Neural cell (in vitro differentiated cells): ENCODE measurements at regions not wholly inside any gene's neighbourhood (a gene's known extent, or its start where the extent isn't known, plus 50 kb on each side); places are given as distances from the start of the nearest gene placed in this dataset.

Experiments
- H2AFZ ChIP-seq: fragments of 200-600, 300-800 bp; sonication (generic), shearing (Covaris generic); 2 replicates; pipeline ENCODE4 v1.6.0; 2014; ENCODE audit warnings: low read depth, mild to moderate bottlenecking, antibody characterized with exemption, low read length, moderate library complexity
- H3F3A ChIP-seq: fragments of 200-600 bp; shearing (Covaris generic); 2 replicates; pipeline ENCODE4 v1.6.1; 2016; ENCODE audit warnings: mild to moderate bottlenecking, moderate library complexity, mixed read lengths, antibody characterized with exemption, low read length; ENCODE audit not compliant: insufficient read depth, poor library complexity, severe bottlenecking
- H3K27ac ChIP-seq: fragments of 200-600, 300-800 bp; sonication (generic), shearing (Covaris generic); 2 replicates; pipeline ENCODE4 v1.5.1; 2014; ENCODE audit warnings: mild to moderate bottlenecking, low read length, moderate library complexity
- H3K27me3 ChIP-seq: fragments of 300-800, 200-600 bp; sonication (generic), shearing (Covaris generic); 2 replicates; pipeline ENCODE4 v1.6.0; 2014; ENCODE audit warnings: mild to moderate bottlenecking, low read depth, low read length, moderate library complexity; ENCODE audit not compliant: insufficient read depth
- H3K36me3 ChIP-seq: fragments of 300-800, 200-600 bp; sonication (generic), shearing (Covaris generic); 2 replicates; pipeline ENCODE4 v1.5.1; 2014; ENCODE audit warnings: mild to moderate bottlenecking, antibody characterized with exemption, low read length, moderate library complexity; ENCODE audit not compliant: insufficient read depth
- H3K4me2 ChIP-seq: fragments of 300-800, 200-600 bp; sonication (generic), shearing (Covaris generic); 2 replicates; pipeline ENCODE4 v1.6.0; 2014; ENCODE audit warnings: mild to moderate bottlenecking, low read length
- H3K4me3 ChIP-seq: fragments of 300-800, 200-600 bp; sonication (generic), shearing (Covaris generic); 2 replicates; pipeline ENCODE4 v1.5.1; 2014; ENCODE audit warnings: mild to moderate bottlenecking, low read length, moderate library complexity
- H3K79me2 ChIP-seq: fragments of 200-600 bp; shearing (Covaris generic); replicated peaks from 2 replicates; pipeline ENCODE4 v1.6.0; 2014; ENCODE audit warnings: mild to moderate bottlenecking, low read length, moderate library complexity; ENCODE audit not compliant: insufficient read depth
- H3K9ac ChIP-seq: fragments of 300-800, 200-600 bp; sonication (generic), shearing (Covaris generic); 2 replicates; pipeline ENCODE4 v1.6.1; 2016; ENCODE audit warnings: mild to moderate bottlenecking, low read length, mixed read lengths
- H3K9me2 ChIP-seq: fragments of 200-600 bp; shearing (Covaris generic); 2 replicates; pipeline ENCODE4 v1.6.1; 2016; ENCODE audit warnings: mild to moderate bottlenecking, low read length, mixed read lengths; ENCODE audit not compliant: insufficient read depth
- H3K9me3 ChIP-seq: fragments of 200-600, 300-800 bp; sonication (generic), shearing (Covaris generic); 2 replicates; pipeline ENCODE4 v1.6.1; 2016; ENCODE audit warnings: mild to moderate bottlenecking, mixed run types, low read length, moderate library complexity, mixed read lengths
- H4K20me1 ChIP-seq: fragments of 200-600 bp; shearing (Covaris generic); 2 replicates; pipeline ENCODE4 v1.6.1; 2016; ENCODE audit warnings: mild to moderate bottlenecking, mixed run types; ENCODE audit not compliant: insufficient read depth
- EP300 ChIP-seq: fragments of 450-650 bp; conservative IDR thresholded peaks from 2 replicates; pipeline ENCODE4 v1.6.1; 2014; ENCODE audit warnings: antibody characterized with exemption, mild to moderate bottlenecking, moderate library complexity; ENCODE audit not compliant: poor library complexity, severe bottlenecking
- EZH2 ChIP-seq: fragments of 200-600, 300-800 bp; shearing (Covaris generic), sonication (generic); IDR thresholded peaks from 2 replicates; pipeline ENCODE4 v1.6.1; 2014; ENCODE audit warnings: antibody characterized with exemption, low read length, borderline replicate concordance, mild to moderate bottlenecking; ENCODE audit not compliant: insufficient read depth, poor library complexity, severe bottlenecking
- MXI1 ChIP-seq: fragments of 450-650 bp; conservative IDR thresholded peaks from 2 replicates; pipeline ENCODE4 v1.6.1; 2014; ENCODE audit warnings: antibody characterized with exemption, mild to moderate bottlenecking; ENCODE audit not compliant: poor library complexity, severe bottlenecking
- POLR2AphosphoS5 ChIP-seq: IDR thresholded peaks from 2 replicates; pipeline ENCODE4 v1.6.1; 2012
- RAD21 ChIP-seq: fragments of 450-650 bp; conservative IDR thresholded peaks from 2 replicates; pipeline ENCODE4 v1.6.1; 2014; ENCODE audit warnings: antibody characterized with exemption, mild to moderate bottlenecking, moderate library complexity
- SMC3 ChIP-seq: fragments of 450-650 bp; conservative IDR thresholded peaks from 2 replicates; pipeline ENCODE4 v1.6.1; 2014; ENCODE audit warnings: antibody characterized with exemption, mild to moderate bottlenecking, moderate library complexity; ENCODE audit not compliant: poor library complexity
- TAF1 ChIP-seq: IDR thresholded peaks from 2 replicates; pipeline ENCODE4 v1.6.1; 2012; ENCODE audit warnings: low read depth
- TF ChIP-seq, protein P1 (sequence below): fragments of 450-650 bp; IDR thresholded peaks from 2 replicates; pipeline ENCODE4 v1.5.1; 2014; ENCODE audit warnings: antibody characterized with exemption, mild to moderate bottlenecking, moderate library complexity; ENCODE audit not compliant: poor library complexity, severe bottlenecking
- TF ChIP-seq, protein P2 (sequence below): IDR thresholded peaks from 2 replicates; pipeline ENCODE4 v1.6.1; 2012; ENCODE audit warnings: borderline replicate concordance

DNA sequence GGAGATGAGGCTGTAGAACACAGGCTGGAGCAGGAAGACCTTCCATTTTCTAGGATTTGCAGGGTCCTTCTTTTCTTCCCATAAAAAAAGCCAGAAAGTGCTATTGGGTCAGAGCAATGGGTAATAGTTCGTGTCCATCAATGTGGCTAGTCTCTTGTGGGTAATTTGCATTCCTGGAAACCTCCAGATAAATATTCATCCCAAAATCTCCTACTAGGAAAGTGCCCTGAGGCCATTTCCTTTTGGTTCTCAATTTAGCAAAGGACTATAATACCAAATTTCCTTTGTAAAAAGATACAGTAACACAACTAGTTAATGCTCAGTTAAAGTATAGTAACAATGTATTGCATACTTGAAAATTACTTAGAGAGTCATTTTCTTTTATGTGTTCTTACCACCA, 138.1 kb upstream of the TAB2 start:
- Histone ChIP-seq H3K4me2 (no peak overlapping the region), H3K9me3 (no peaks in the 10 kb centered on the region), H3K4me3 (no peak overlapping the region), H3K36me3 (no peaks in the 10 kb centered on the region), H3F3A (no peaks in the 10 kb centered on the region), H3K9ac (no peak overlapping the region), H3K27me3 (no peaks in the 10 kb centered on the region), H3K27ac (no peak overlapping the region), H4K20me1 (no peaks in the 10 kb centered on the region), H2AFZ (no peak overlapping the region), H3K79me2 (no peaks in the 10 kb centered on the region), H3K9me2 (no peaks in the 10 kb centered on the region)
- TF ChIP-seq RAD21 (no peak), EP300 (no peak), POLR2AphosphoS5 (no peak), SMC3 (no peak), EZH2 (no peak), TAF1 (no peak), MXI1 (no peak)
- TF ChIP-seq, protein P1, sequence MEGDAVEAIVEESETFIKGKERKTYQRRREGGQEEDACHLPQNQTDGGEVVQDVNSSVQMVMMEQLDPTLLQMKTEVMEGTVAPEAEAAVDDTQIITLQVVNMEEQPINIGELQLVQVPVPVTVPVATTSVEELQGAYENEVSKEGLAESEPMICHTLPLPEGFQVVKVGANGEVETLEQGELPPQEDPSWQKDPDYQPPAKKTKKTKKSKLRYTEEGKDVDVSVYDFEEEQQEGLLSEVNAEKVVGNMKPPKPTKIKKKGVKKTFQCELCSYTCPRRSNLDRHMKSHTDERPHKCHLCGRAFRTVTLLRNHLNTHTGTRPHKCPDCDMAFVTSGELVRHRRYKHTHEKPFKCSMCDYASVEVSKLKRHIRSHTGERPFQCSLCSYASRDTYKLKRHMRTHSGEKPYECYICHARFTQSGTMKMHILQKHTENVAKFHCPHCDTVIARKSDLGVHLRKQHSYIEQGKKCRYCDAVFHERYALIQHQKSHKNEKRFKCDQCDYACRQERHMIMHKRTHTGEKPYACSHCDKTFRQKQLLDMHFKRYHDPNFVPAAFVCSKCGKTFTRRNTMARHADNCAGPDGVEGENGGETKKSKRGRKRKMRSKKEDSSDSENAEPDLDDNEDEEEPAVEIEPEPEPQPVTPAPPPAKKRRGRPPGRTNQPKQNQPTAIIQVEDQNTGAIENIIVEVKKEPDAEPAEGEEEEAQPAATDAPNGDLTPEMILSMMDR = no peak
- TF ChIP-seq, protein P2, sequence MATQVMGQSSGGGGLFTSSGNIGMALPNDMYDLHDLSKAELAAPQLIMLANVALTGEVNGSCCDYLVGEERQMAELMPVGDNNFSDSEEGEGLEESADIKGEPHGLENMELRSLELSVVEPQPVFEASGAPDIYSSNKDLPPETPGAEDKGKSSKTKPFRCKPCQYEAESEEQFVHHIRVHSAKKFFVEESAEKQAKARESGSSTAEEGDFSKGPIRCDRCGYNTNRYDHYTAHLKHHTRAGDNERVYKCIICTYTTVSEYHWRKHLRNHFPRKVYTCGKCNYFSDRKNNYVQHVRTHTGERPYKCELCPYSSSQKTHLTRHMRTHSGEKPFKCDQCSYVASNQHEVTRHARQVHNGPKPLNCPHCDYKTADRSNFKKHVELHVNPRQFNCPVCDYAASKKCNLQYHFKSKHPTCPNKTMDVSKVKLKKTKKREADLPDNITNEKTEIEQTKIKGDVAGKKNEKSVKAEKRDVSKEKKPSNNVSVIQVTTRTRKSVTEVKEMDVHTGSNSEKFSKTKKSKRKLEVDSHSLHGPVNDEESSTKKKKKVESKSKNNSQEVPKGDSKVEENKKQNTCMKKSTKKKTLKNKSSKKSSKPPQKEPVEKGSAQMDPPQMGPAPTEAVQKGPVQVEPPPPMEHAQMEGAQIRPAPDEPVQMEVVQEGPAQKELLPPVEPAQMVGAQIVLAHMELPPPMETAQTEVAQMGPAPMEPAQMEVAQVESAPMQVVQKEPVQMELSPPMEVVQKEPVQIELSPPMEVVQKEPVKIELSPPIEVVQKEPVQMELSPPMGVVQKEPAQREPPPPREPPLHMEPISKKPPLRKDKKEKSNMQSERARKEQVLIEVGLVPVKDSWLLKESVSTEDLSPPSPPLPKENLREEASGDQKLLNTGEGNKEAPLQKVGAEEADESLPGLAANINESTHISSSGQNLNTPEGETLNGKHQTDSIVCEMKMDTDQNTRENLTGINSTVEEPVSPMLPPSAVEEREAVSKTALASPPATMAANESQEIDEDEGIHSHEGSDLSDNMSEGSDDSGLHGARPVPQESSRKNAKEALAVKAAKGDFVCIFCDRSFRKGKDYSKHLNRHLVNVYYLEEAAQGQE = no peak

DNA sequence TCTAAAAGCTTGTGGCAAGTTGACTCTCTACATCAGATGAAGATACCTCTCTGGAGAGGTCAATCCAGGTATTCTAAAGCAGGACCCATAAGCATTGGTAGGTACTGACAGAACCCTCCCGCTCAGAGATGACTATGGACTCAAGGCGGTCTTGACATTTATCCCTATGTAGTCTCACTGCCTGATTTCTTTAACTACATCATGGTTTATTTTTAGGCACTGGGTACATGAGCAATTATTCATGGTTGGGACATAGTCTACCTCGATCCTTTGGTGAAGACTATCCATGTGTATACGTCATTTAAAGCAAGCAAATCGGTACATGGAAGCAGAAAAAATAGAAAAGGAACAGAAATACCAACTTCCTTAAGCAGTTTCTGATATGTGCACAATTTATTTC, 136.2 kb upstream of the TAB2 start:
- Histone ChIP-seq H3K27ac (no peak overlapping the region), H3K9ac (no peak overlapping the region), H3K4me2 (no peak overlapping the region), H3K4me3 (no peak overlapping the region), H3K36me3 (no peaks in the 10 kb centered on the region), H3K9me2 (no peaks in the 10 kb centered on the region), H3F3A (no peaks in the 10 kb centered on the region), H3K79me2 (no peaks in the 10 kb centered on the region), H4K20me1 (no peaks in the 10 kb centered on the region), H2AFZ (no peak overlapping the region), H3K9me3 (no peaks in the 10 kb centered on the region), H3K27me3 (no peaks in the 10 kb centered on the region)
- TF ChIP-seq, protein P1 = no peak
- no peak for TF ChIP-seq RAD21
- no peak for TF ChIP-seq MXI1
- TF ChIP-seq POLR2AphosphoS5 = no peak
- no peak for TF ChIP-seq SMC3
- no peak for TF ChIP-seq TAF1
- TF ChIP-seq EP300 = no peak
- no peak for TF ChIP-seq EZH2
